ENCODE measurements at regions not wholly inside any gene's neighbourhood (a gene's known extent, or its start where the extent isn't known, plus 50 kb on each side); places are given as distances from the start of the nearest gene placed in this dataset.

DNA sequence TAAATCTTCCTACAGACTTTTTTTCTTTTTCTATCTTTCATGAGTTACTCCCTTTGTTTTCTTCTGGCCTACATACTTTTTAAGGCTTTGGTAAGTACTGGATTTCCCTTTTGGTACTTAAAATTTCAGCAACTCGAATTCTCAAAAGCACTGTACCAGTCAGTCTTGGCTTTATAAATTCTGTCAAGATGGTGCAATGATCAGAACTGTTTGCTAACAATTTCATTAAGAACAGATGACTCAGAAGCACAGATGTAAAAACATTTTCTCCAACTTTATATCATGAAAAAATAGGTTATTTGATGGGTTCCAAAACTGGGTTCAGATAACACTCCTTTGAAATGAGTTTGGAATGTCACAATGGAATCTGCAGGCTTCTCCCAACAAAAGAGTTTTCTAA, 1961.8 kb upstream of the FLRT2 start:
- H3K4me2 ChIP-seq = no peak overlapping the region
- H4K20me1 ChIP-seq (ENCODE audit: insufficient read depth) = no peaks in the 10 kb centered on the region
- no peak overlapping the region for H3K9ac ChIP-seq
- no peak overlapping the region for H3K4me3 ChIP-seq (IDR thresholded peaks at IDR 0.05; ENCODE audit: insufficient read depth, low read depth, low read length)
- no peaks in the 10 kb centered on the region for H3K79me2 ChIP-seq (ENCODE audit: insufficient read depth, low read depth)
- no peak overlapping the region for H2AFZ ChIP-seq (ENCODE audit: low read depth)
- H3K36me3 ChIP-seq (ENCODE audit: insufficient read depth) = no peaks in the 10 kb centered on the region
- no peak overlapping the region for H3K27ac ChIP-seq
- TF ChIP-seq, protein P1, sequence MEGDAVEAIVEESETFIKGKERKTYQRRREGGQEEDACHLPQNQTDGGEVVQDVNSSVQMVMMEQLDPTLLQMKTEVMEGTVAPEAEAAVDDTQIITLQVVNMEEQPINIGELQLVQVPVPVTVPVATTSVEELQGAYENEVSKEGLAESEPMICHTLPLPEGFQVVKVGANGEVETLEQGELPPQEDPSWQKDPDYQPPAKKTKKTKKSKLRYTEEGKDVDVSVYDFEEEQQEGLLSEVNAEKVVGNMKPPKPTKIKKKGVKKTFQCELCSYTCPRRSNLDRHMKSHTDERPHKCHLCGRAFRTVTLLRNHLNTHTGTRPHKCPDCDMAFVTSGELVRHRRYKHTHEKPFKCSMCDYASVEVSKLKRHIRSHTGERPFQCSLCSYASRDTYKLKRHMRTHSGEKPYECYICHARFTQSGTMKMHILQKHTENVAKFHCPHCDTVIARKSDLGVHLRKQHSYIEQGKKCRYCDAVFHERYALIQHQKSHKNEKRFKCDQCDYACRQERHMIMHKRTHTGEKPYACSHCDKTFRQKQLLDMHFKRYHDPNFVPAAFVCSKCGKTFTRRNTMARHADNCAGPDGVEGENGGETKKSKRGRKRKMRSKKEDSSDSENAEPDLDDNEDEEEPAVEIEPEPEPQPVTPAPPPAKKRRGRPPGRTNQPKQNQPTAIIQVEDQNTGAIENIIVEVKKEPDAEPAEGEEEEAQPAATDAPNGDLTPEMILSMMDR (conservative IDR thresholded peaks at IDR 0.05; ENCODE audit: low read depth, low read length) = no peak
- H3K27me3 ChIP-seq (ENCODE audit: insufficient read depth, low read depth) = no peaks in the 10 kb centered on the region
- H3K4me1 ChIP-seq (ENCODE audit: low read depth, poor library complexity, severe bottlenecking) = no peaks in the 10 kb centered on the region

DNA sequence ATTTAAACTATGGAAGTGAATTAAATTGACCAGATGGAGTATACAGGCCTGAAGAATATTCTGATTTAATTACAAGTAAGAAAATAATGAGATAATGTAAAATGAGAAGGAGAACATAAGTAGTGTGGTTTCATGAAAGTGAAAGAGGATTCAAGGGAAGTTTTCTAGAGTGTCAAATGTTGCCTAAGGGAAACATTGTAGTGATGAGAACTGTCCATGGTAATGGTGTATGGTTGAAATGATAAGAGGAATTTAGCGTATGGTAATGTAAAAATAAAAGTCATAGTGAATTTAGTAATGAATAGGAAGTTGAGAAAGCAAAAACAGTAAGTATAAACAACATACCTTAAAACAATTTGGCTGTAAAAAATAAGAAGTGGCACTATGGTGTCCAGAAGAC, 1954.6 kb upstream of the FLRT2 start:
- Histone ChIP-seq H3K9ac (no peak overlapping the region), H4K20me1 (ENCODE audit: insufficient read depth) (no peaks in the 10 kb centered on the region), H3K79me2 (ENCODE audit: insufficient read depth, low read depth) (no peaks in the 10 kb centered on the region), H3K36me3 (ENCODE audit: insufficient read depth) (no peaks in the 10 kb centered on the region), H3K4me1 (ENCODE audit: low read depth, poor library complexity, severe bottlenecking) (no peaks in the 10 kb centered on the region), H3K4me2 (no peak overlapping the region), H3K27me3 (ENCODE audit: insufficient read depth, low read depth) (no peaks in the 10 kb centered on the region), H3K4me3 (IDR thresholded peaks at IDR 0.05; ENCODE audit: insufficient read depth, low read depth, low read length) (no peak overlapping the region), H3K27ac (no peak overlapping the region), H2AFZ (ENCODE audit: low read depth) (no peak overlapping the region)
- TF ChIP-seq, protein P1 (conservative IDR thresholded peaks at IDR 0.05; ENCODE audit: low read depth, low read length) = no peak

DNA sequence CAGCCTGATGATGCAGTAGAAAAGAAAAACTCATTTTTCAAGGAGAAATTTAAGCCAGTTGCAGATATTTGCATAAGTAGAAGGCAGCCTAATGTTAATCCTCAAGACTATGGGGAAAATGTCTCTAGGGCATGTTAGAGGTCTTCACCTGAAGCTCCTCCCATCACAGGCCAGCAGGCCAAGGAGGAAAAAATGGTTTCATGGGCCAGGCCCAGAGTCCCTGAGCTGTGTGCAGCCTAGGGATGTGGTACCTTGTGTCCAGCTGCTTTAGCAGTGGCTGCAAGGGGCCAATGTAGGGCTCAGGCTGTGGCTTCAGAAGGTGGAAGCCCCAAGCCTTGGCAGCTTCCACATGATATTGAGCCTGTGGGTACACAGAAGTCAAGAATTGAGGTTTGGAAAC, 1946.7 kb upstream of the FLRT2 start:
- H3K27ac ChIP-seq = no peak overlapping the region
- no peaks in the 10 kb centered on the region for H3K36me3 ChIP-seq (ENCODE audit: insufficient read depth)
- no peak overlapping the region for H3K4me3 ChIP-seq (IDR thresholded peaks at IDR 0.05; ENCODE audit: insufficient read depth, low read depth, low read length)
- no peak overlapping the region for H3K4me2 ChIP-seq
- no peak overlapping the region for H2AFZ ChIP-seq (ENCODE audit: low read depth)
- no peaks in the 10 kb centered on the region for H3K27me3 ChIP-seq (ENCODE audit: insufficient read depth, low read depth)
- no peaks in the 10 kb centered on the region for H3K79me2 ChIP-seq (ENCODE audit: insufficient read depth, low read depth)
- no peak overlapping the region for H3K9ac ChIP-seq
- TF ChIP-seq, protein P1 (conservative IDR thresholded peaks at IDR 0.05; ENCODE audit: low read depth, low read length) = no peak
- H3K4me1 ChIP-seq (ENCODE audit: low read depth, poor library complexity, severe bottlenecking) = no peaks in the 10 kb centered on the region
- no peaks in the 10 kb centered on the region for H4K20me1 ChIP-seq (ENCODE audit: insufficient read depth)

DNA sequence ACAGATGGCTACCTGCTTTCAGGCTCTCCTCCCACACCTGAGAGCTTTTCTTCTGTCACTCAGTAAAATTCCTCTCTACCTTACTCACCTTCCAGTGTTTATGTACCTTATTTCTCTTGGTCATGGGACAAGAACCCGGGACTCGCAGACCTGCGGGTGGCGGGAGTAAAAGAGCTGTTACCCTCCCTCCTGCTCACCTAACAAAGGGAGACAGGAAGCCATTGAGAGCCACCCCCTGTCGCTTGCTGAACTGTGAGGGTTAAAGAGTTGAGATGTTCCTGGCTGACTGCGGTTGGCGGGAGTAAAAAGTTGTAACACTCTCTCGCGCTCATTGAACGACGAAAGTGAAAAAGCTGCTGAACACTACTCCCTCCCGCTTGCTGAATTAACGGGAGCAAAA, 1935.1 kb upstream of the FLRT2 start:
- Histone ChIP-seq H3K4me1 (ENCODE audit: low read depth, poor library complexity, severe bottlenecking) (no peaks in the 10 kb centered on the region), H3K4me2 (no peak overlapping the region), H3K36me3 (ENCODE audit: insufficient read depth) (no peaks in the 10 kb centered on the region), H2AFZ (ENCODE audit: low read depth) (no peak overlapping the region), H4K20me1 (ENCODE audit: insufficient read depth) (no peaks in the 10 kb centered on the region), H3K79me2 (ENCODE audit: insufficient read depth, low read depth) (no peaks in the 10 kb centered on the region), H3K9ac (no peak overlapping the region), H3K27me3 (ENCODE audit: insufficient read depth, low read depth) (no peaks in the 10 kb centered on the region), H3K4me3 (IDR thresholded peaks at IDR 0.05; ENCODE audit: insufficient read depth, low read depth, low read length) (no peak overlapping the region), H3K27ac (no peak overlapping the region)
- TF ChIP-seq, protein P1 (conservative IDR thresholded peaks at IDR 0.05; ENCODE audit: low read depth, low read length) = no peak

DNA sequence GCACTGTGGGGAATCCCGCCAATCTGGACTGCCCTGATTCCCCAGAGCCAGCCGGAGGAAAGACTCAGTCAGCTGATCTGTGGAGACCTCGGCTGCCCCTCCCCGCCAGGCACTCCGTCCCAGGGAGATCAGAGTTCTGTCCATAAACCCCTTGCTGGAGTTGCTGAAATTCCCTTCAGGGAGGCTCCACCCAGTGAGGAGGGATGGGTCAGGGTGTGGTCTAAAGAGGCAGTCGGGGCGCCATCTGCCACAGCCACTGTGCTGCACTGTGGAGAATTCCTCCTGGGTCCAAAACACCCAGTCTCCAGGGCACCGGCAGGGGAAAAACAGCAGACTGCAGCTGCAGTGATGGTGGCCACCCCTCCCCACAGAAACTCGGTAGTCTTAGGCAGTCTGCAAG, 1922.3 kb upstream of the FLRT2 start:
- H2AFZ ChIP-seq (ENCODE audit: low read depth) = no peak overlapping the region
- H3K4me3 ChIP-seq (IDR thresholded peaks at IDR 0.05; ENCODE audit: insufficient read depth, low read depth, low read length) = no peak overlapping the region
- no peak overlapping the region for H3K4me2 ChIP-seq
- H3K27me3 ChIP-seq (ENCODE audit: insufficient read depth, low read depth) = no peaks in the 10 kb centered on the region
- no peaks in the 10 kb centered on the region for H3K79me2 ChIP-seq (ENCODE audit: insufficient read depth, low read depth)
- no peak overlapping the region for H3K27ac ChIP-seq
- H3K9ac ChIP-seq = no peak overlapping the region
- H3K4me1 ChIP-seq (ENCODE audit: low read depth, poor library complexity, severe bottlenecking) = no peaks in the 10 kb centered on the region
- no peaks in the 10 kb centered on the region for H4K20me1 ChIP-seq (ENCODE audit: insufficient read depth)
- TF ChIP-seq, protein P1 (conservative IDR thresholded peaks at IDR 0.05; ENCODE audit: low read depth, low read length) = no peak
- no peaks in the 10 kb centered on the region for H3K36me3 ChIP-seq (ENCODE audit: insufficient read depth)
